ENCODE measurements at regions not wholly inside any gene's neighbourhood (a gene's known extent, or its start where the extent isn't known, plus 50 kb on each side); places are given as distances from the start of the nearest gene placed in this dataset.

- TF ChIP-seq POLR2A (IDR thresholded peaks at IDR 0.05) = no peak
- TF ChIP-seq, protein P1, sequence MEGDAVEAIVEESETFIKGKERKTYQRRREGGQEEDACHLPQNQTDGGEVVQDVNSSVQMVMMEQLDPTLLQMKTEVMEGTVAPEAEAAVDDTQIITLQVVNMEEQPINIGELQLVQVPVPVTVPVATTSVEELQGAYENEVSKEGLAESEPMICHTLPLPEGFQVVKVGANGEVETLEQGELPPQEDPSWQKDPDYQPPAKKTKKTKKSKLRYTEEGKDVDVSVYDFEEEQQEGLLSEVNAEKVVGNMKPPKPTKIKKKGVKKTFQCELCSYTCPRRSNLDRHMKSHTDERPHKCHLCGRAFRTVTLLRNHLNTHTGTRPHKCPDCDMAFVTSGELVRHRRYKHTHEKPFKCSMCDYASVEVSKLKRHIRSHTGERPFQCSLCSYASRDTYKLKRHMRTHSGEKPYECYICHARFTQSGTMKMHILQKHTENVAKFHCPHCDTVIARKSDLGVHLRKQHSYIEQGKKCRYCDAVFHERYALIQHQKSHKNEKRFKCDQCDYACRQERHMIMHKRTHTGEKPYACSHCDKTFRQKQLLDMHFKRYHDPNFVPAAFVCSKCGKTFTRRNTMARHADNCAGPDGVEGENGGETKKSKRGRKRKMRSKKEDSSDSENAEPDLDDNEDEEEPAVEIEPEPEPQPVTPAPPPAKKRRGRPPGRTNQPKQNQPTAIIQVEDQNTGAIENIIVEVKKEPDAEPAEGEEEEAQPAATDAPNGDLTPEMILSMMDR (IDR thresholded peaks at IDR 0.05) = no peak
- TF ChIP-seq POLR2AphosphoS5 (IDR thresholded peaks at IDR 0.05) = no peak
Measured at GRCh38 chr3:73321286-73321999, 260.0 kb downstream of the EBLN2 start.

All from breast epithelium (tissue), 3 donors.